Liver (tissue), 8 donors: ENCODE measurements at regions not wholly inside any gene's neighbourhood (a gene's known extent, or its start where the extent isn't known, plus 50 kb on each side); places are given as distances from the start of the nearest gene placed in this dataset.
A peak's percentile ranks its signal among the peaks of the same experiment; 100 is the strongest.

Experiments used
- DNase-seq: peaks from one replicate; pipeline ENCODE4 v3.0.0-alpha.2; 2017; ENCODE audit warnings: low spot score
- H3K27ac ChIP-seq, 2 donors: one replicate each; pipeline ENCODE4 v1.7.0; 2013; ENCODE audit warnings: inconsistent platforms in 2 of 2, low read length in 2 of 2, control low read depth in 1 of 2, low read depth in 1 of 2, mild to moderate bottlenecking in 1 of 2
- H3K27me3 ChIP-seq, 4 donors: one replicate each; pipeline versions ENCODE4 v1.6.1 to v1.7.0; 2013; ENCODE audit warnings: low read length in 3 of 4, inconsistent platforms in 1 of 4, mild to moderate bottlenecking in 1 of 4, moderate library complexity in 1 of 4; ENCODE audit not compliant: control insufficient read depth in 4 of 4, insufficient read depth in 4 of 4
- H3K36me3 ChIP-seq, 4 donors: one replicate each; pipeline versions ENCODE4 v1.6.1 to v1.7.0; 2013; ENCODE audit warnings: low read length in 3 of 4, mild to moderate bottlenecking in 3 of 4, low read depth in 1 of 4, moderate library complexity in 1 of 4; ENCODE audit not compliant: control insufficient read depth in 4 of 4, insufficient read depth in 3 of 4
- H3K4me1 ChIP-seq, 4 donors: one replicate each; pipeline versions ENCODE4 v1.6.1 to v1.7.0; 2013; ENCODE audit warnings: low read length in 3 of 4, mild to moderate bottlenecking in 3 of 4, moderate library complexity in 1 of 4; ENCODE audit not compliant: control insufficient read depth in 4 of 4, insufficient read depth in 4 of 4
- H3K4me3 ChIP-seq, 3 donors: one replicate each; pipeline versions ENCODE4 v1.6.1 to v1.7.0; 2013; ENCODE audit warnings: low read length in 3 of 3, control low read depth in 1 of 3, low read depth in 1 of 3, mild to moderate bottlenecking in 1 of 3
- H3K9ac ChIP-seq, 2 donors: one replicate each; pipeline ENCODE4 v1.7.0; 2013; ENCODE audit warnings: low read length in 2 of 2, mild to moderate bottlenecking in 2 of 2, moderate library complexity in 2 of 2, control low read depth in 1 of 2, low read depth in 1 of 2
- H3K9me3 ChIP-seq, 4 donors: one replicate each; pipeline versions ENCODE4 v1.6.1 to v1.7.0; 2013; ENCODE audit warnings: low read length in 3 of 4; ENCODE audit not compliant: control insufficient read depth in 4 of 4
- ATF3 ChIP-seq: IDR thresholded peaks from 2 replicates; pipeline ENCODE4 v1.6.1; 2016; ENCODE audit warnings: antibody characterized with exemption
- CTCF ChIP-seq: fragments of 150-350 bp; IDR thresholded peaks from 2 replicates; pipeline ENCODE4 v1.5.1; 2017; ENCODE audit warnings: improper control_type of control experiment, low read depth, low read length; ENCODE audit not compliant: missing input control
- EGR1 ChIP-seq, 2 donors: IDR thresholded peaks; 2 replicates each; pipeline ENCODE4 v1.6.1; 2016 to 2018; ENCODE audit warnings: antibody characterized with exemption in 2 of 2, low read depth in 2 of 2
- FOXA1 ChIP-seq: IDR thresholded peaks from 2 replicates; pipeline ENCODE4 v1.6.1; 2016; ENCODE audit warnings: antibody characterized with exemption
- FOXA2 ChIP-seq: IDR thresholded peaks from 2 replicates; pipeline ENCODE4 v1.6.1; 2016; ENCODE audit warnings: antibody characterized with exemption
- GABPA ChIP-seq, 2 donors: IDR thresholded peaks in 1 of 2; conservative IDR thresholded peaks in 1 of 2; 2 replicates each; pipeline ENCODE4 v1.6.1; 2016; ENCODE audit warnings: antibody characterized with exemption in 2 of 2, mild to moderate bottlenecking in 1 of 2, moderate library complexity in 1 of 2
- HNF4A ChIP-seq, 2 donors: conservative IDR thresholded peaks; 2 replicates each; pipeline ENCODE4 v1.6.1; 2016; ENCODE audit warnings: antibody characterized with exemption in 2 of 2, mild to moderate bottlenecking in 2 of 2
- HNF4G ChIP-seq: IDR thresholded peaks from 2 replicates; pipeline ENCODE4 v1.6.1; 2016; ENCODE audit warnings: antibody characterized with exemption
- JUND ChIP-seq, 2 donors: IDR thresholded peaks; 2 replicates each; pipeline ENCODE4 v1.6.1; 2016; ENCODE audit warnings: antibody characterized with exemption in 2 of 2
- NR2F2 ChIP-seq: IDR thresholded peaks from 2 replicates; pipeline ENCODE4 v1.6.1; 2016; ENCODE audit warnings: antibody characterized with exemption
- RAD21 ChIP-seq, 2 donors: IDR thresholded peaks; 2 replicates each; pipeline ENCODE4 v1.6.1; 2016; ENCODE audit warnings: antibody characterized with exemption in 2 of 2, mild to moderate bottlenecking in 2 of 2
- REST ChIP-seq: IDR thresholded peaks from 2 replicates; pipeline ENCODE4 v1.6.1; 2016; ENCODE audit warnings: antibody characterized with exemption, mild to moderate bottlenecking
- RXRA ChIP-seq, 2 donors: IDR thresholded peaks; 2 replicates each; pipeline ENCODE4 v1.6.1; 2017 to 2018; ENCODE audit warnings: antibody characterized with exemption in 2 of 2, mild to moderate bottlenecking in 1 of 2
- SP1 ChIP-seq: IDR thresholded peaks from 2 replicates; pipeline ENCODE4 v1.6.1; 2018; ENCODE audit warnings: antibody characterized with exemption, mild to moderate bottlenecking
- YY1 ChIP-seq: IDR thresholded peaks from 2 replicates; pipeline ENCODE4 v1.6.1; 2016; ENCODE audit warnings: antibody characterized with exemption, mild to moderate bottlenecking
- WGBS: extraction: QIAGEN DNeasy Blood & Tissue Kit; methylation state at CpG from one replicate; pipeline ENCODE4 v1.1.7; 2013; 5-methylcytosine and 5-hydroxymethylcytosine counted together
- TF ChIP-seq, protein P1 (sequence below): IDR thresholded peaks from 2 replicates; pipeline ENCODE4 v1.6.1; 2016; ENCODE audit warnings: antibody characterized with exemption
- donor health status: healthy.
- donor health status: healthy.
- donor health status: healthy.
- donor health status: healthy.
- donor health status: healthy.

- no peaks in the 10 kb centered on the region for H3K36me3 ChIP-seq
- H3K9me3 ChIP-seq = no peaks in the 10 kb centered on the region
- no peak for DNase-seq
- H3K4me3 ChIP-seq = no peak overlapping the region
- no peaks in the 10 kb centered on the region for H3K27me3 ChIP-seq
- TF ChIP-seq EGR1 (IDR thresholded peaks at IDR 0.05; ENCODE audit: low read depth in 2 of 2) = no peak
- TF ChIP-seq NR2F2 = peak; percentile 28
- no peak for TF ChIP-seq CTCF
- peaks cover 11 to 22% (median 20%) of the 10 kb centered on the region in 4 donors for H3K4me1 ChIP-seq
- 90% methylated on average over 15 of the region's 15 CpGs for WGBS
- no peak overlapping the region for H3K9ac ChIP-seq
- no peak overlapping the region for H3K27ac ChIP-seq
These were observed 61.5 kb downstream of the RPUSD4 start for GRCh38 chr11:126149759-126150625.

- Histone ChIP-seq H3K9ac (peak overlapping the region in 1 of 2 donors; percentile 12), H3K9me3 (no peaks in the 10 kb centered on the region), H3K36me3 (no peaks in the 10 kb centered on the region), H3K27ac (no peak overlapping the region), H3K27me3 (no peaks in the 10 kb centered on the region), H3K4me3 (no peak overlapping the region), H3K4me1 (peaks cover 11 to 22% (median 20%) of the 10 kb centered on the region in 4 donors)
- DNase-seq = no peak
- WGBS = 32% methylated on average over 2 of the region's 2 CpGs
- TF ChIP-seq HNF4A (conservative IDR thresholded peaks at IDR 0.05) = peak in 1 of 2 donors; percentile 68
- no peak for TF ChIP-seq JUND (IDR thresholded peaks at IDR 0.05)
These were observed 63.1 kb downstream of the RPUSD4 start for GRCh38 chr11:126148317-126148716.

DNA sequence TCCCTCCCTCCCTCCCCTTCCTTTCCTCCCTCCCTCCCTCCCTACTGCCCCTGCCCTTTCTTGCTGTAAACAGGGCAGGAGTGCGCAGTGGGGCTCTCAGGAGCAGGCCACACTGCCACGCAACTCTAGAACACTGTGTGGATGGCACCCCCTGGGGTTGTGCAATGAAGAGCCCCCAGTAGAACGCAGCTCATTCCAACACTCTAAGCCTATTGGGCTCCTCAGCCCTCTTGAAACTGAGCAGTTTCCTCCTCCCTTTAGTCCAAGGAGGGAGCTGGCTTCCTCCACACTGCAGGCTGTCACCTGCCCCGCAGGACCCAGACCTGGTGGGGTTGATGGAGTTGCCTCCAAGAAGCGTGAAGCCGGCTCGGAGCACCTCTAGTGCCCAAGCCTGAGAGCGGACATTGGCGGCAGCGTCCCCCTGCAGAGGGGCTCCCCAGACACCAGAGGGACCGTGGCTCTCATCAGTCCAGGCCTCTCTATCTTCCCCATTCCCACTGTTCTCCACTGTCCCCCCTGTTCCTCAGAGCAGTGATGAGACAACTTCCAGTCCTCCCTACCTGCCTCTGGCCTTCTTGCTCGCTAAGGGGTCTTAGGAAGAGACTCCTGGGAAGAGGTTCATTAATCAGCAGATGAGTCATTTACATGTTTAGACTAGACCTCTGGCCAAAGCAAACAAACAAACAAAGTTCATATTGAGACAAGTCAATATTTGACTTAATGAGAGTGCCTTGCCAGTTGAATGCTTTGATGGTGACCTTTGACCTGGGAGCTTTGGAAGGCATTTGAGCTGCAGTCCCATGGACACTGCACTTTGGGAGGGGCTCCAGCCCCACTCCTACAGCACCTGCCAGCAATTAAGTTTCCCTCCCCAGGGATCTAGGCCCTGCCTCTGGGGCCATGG, 64.0 kb downstream of the RPUSD4 start:
- Histone ChIP-seq H3K27ac (peak overlapping the region in 1 of 2 donors; percentile 3), H3K9me3 (no peaks in the 10 kb centered on the region), H3K36me3 (no peaks in the 10 kb centered on the region), H3K4me3 (no peak overlapping the region), H3K9ac (no peak overlapping the region), H3K4me1 (peaks cover 11 to 22% (median 20%) of the 10 kb centered on the region in 4 donors), H3K27me3 (no peaks in the 10 kb centered on the region)
- DNase-seq = no peak
- WGBS = 86% methylated on average over 12 of the region's 12 CpGs
- TF ChIP-seq RXRA (IDR thresholded peaks at IDR 0.05) (peak; percentile 77 to 87), ATF3 (peak; percentile 73), RAD21 (IDR thresholded peaks at IDR 0.05) (peak; percentile 40 to 50), SP1 (peak; percentile 84), CTCF (no peak), GABPA (IDR thresholded peaks at IDR 0.05 in 1 of 2, conservative IDR thresholded peaks at IDR 0.05 in 1 of 2) (no peak), HNF4G (peak; percentile 44), EGR1 (IDR thresholded peaks at IDR 0.05; ENCODE audit: low read depth in 2 of 2) (no peak), NR2F2 (peak; percentile 70), JUND (IDR thresholded peaks at IDR 0.05) (peak; percentile 85 to 91), FOXA2 (peak; percentile 90), YY1 (no peak), HNF4A (conservative IDR thresholded peaks at IDR 0.05) (peak; percentile 84 to 86), FOXA1 (peak; percentile 79), REST (peak; percentile 63)
- TF ChIP-seq, protein P1, sequence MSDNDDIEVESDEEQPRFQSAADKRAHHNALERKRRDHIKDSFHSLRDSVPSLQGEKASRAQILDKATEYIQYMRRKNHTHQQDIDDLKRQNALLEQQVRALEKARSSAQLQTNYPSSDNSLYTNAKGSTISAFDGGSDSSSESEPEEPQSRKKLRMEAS = peak; percentile 10
